ENCODE measurements at regions not wholly inside any gene's neighbourhood (a gene's known extent, or its start where the extent isn't known, plus 50 kb on each side); places are given as distances from the start of the nearest gene placed in this dataset.
"Not testable (repeated sequence)": the region's sequence is repeated elsewhere in the genome, so short reads cannot be mapped to it uniquely, and the experiment has no call there.

DNA sequence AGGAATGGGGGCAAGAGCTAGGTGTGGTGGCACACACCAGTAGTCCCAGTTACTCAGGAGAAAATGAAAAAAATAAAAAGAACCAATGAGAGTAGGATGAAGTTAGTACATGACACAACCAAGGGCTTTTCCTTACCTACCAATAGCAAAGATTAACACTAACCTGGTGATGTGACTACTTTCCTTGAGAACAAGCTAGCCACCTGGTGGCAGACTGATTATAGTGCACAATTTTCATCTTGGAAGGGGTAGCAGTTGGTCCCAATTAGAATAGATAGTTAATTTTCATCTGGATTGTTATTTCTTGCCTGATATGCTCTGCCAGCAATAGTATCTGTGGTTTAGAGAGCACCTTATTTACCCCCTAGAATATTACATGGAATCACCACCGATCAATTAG is 1216.8 kb upstream of the PABPC4L start:
- no peaks in the 10 kb centered on the region for H3K36me3 ChIP-seq
- H3K27me3 ChIP-seq: no peaks in the 10 kb centered on the region
- WGBS, 2 donors: 90 to 100% methylated on average over 1 of the region's 1 CpG

DNA sequence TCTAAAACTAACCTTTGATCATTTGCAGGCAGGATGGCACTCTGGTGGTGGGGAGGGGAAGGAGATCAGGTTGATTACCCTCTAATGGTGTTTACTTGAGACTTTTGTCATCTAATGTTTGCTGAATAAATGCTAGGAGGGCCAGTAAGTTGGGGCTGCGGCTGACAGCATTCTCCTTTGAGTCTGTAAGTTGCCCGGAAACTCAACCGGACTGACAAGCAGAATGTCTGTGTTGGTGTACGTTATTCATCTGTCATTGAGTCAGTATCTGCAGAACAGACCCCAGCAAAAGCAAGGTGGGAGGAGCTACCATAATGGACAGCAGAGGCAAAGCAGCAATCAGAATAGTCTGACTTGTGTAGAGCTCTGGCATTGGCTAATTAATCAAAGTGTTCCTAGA is 1210.6 kb upstream of the PABPC4L start:
- no peaks in the 10 kb centered on the region for H3K4me1 ChIP-seq
- TF ChIP-seq POLR2A (IDR thresholded peaks at IDR 0.05): no peak
- TF ChIP-seq, protein P1, sequence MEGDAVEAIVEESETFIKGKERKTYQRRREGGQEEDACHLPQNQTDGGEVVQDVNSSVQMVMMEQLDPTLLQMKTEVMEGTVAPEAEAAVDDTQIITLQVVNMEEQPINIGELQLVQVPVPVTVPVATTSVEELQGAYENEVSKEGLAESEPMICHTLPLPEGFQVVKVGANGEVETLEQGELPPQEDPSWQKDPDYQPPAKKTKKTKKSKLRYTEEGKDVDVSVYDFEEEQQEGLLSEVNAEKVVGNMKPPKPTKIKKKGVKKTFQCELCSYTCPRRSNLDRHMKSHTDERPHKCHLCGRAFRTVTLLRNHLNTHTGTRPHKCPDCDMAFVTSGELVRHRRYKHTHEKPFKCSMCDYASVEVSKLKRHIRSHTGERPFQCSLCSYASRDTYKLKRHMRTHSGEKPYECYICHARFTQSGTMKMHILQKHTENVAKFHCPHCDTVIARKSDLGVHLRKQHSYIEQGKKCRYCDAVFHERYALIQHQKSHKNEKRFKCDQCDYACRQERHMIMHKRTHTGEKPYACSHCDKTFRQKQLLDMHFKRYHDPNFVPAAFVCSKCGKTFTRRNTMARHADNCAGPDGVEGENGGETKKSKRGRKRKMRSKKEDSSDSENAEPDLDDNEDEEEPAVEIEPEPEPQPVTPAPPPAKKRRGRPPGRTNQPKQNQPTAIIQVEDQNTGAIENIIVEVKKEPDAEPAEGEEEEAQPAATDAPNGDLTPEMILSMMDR (IDR thresholded peaks at IDR 0.05): no peak
- H3K27ac ChIP-seq: no peak overlapping the region
- no peak for DNase-seq
- no peaks in the 10 kb centered on the region for H3K27me3 ChIP-seq
- intact Hi-C loops (cut with DNase I): no loop called here
- 68 to 70% methylated on average over 4 of the region's 4 CpGs for WGBS, 2 donors
- H3K36me3 ChIP-seq: no peaks in the 10 kb centered on the region
- H3K9me3 ChIP-seq: peaks cover 0 to 9% (median 0%) of the 10 kb centered on the region in 3 donors
- H3K4me3 ChIP-seq: no peak overlapping the region

More for the DNA sequence above, 1216.8 kb upstream of the PABPC4L start:
- no peak for TF ChIP-seq POLR2A (IDR thresholded peaks at IDR 0.05)
- TF ChIP-seq, protein P1 (IDR thresholded peaks at IDR 0.05): no peak
- Histone ChIP-seq H3K9me3 (no peaks in the 10 kb centered on the region), H3K4me3 (no peak overlapping the region), H3K4me1 (no peaks in the 10 kb centered on the region), H3K27ac (no peak overlapping the region)
- no peak for DNase-seq
- intact Hi-C loops (cut with DNase I): no loop called here

DNA sequence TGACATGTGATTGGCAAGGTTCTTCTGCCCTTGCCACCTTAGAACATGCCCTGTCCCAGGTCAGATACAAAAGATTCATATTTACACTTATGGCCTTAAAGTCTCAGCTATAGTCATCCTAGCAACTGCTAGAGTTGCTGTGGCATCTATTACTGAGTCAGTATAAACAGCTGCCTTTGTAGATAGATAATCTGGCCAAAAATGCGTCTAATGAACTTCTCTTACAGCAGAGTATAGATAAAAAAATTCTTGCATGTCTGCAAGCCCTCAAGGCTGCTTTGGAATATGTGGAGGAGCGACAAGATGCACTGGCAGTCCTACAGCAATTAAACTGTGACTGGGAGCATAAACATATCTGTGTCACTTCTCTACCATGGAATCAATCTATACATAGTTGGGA is 1209.7 kb upstream of the PABPC4L start:
- TF ChIP-seq POLR2A (IDR thresholded peaks at IDR 0.05): no peak
- TF ChIP-seq, protein P1 (IDR thresholded peaks at IDR 0.05): no peak
- no peaks in the 10 kb centered on the region for H3K27me3 ChIP-seq
- DNase-seq: no peak
- H3K36me3 ChIP-seq: no peaks in the 10 kb centered on the region
- H3K9me3 ChIP-seq: peaks cover 0 to 15% (median 0%) of the 10 kb centered on the region in 3 donors
- no peaks in the 10 kb centered on the region for H3K4me1 ChIP-seq
- H3K27ac ChIP-seq: no peak overlapping the region
- WGBS, 2 donors: 39 to 61% methylated on average over 2 of the region's 2 CpGs
- H3K4me3 ChIP-seq: no peak overlapping the region
- intact Hi-C loops (cut with DNase I): no loop called here

GRCh38 chr4:135409261-135409660 is 1207.7 kb upstream of the PABPC4L start:
- H3K36me3 ChIP-seq; DNase-seq; H3K4me3 ChIP-seq; H3K27me3 ChIP-seq; H3K27ac ChIP-seq; H3K4me1 ChIP-seq; intact Hi-C loops (cut with DNase I): not testable (repeated sequence)
- 80 to 93% methylated on average over 4 of the region's 4 CpGs for WGBS, 2 donors
- H3K9me3 ChIP-seq: peaks cover 0 to 31% (median 0%) of the 10 kb centered on the region in 3 donors

- TF ChIP-seq, protein P1 (IDR thresholded peaks at IDR 0.05): no peak
- TF ChIP-seq POLR2A (IDR thresholded peaks at IDR 0.05): no peak
- Histone ChIP-seq H3K27ac (no peak overlapping the region), H3K36me3 (no peaks in the 10 kb centered on the region), H3K4me3 (no peak overlapping the region), H3K27me3 (no peaks in the 10 kb centered on the region), H3K9me3 (peaks cover 0 to 31% (median 0%) of the 10 kb centered on the region in 3 donors), H3K4me1 (no peaks in the 10 kb centered on the region)
- 86 to 87% methylated on average over 9 to 12 of the region's 12 CpGs for WGBS, 2 donors
- DNase-seq: no peak
- intact Hi-C loops (cut with DNase I): no loop called here
Measured at GRCh38 chr4:135408109-135408508, 1206.5 kb upstream of the PABPC4L start.

DNA sequence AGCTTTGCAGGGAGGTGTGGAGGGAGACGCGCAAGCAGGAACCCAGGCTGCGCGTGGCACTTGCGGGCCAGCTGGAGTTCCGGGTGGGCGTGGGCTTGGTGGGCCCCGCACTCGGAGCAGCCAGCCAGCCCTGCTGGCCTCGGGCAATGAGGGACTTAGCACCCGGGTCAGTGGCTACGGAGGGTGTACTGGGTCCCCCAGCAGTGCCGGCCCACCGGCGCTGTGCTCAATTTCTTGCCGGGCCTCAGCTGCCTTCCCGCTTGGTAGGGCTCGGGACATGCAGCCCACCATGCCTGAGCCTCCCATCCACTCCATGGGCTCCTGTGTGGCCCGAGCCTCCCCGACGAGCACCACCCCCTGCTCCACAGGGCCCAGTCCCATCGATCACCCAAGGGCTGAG is 1205.0 kb upstream of the PABPC4L start:
- not testable (repeated sequence) for DNase-seq

More for the DNA sequence above, 1205.0 kb upstream of the PABPC4L start:
- H3K27ac ChIP-seq; H3K4me3 ChIP-seq; H3K4me1 ChIP-seq; H3K36me3 ChIP-seq; H3K27me3 ChIP-seq; intact Hi-C loops (cut with DNase I): not testable (repeated sequence)
- H3K9me3 ChIP-seq: peaks cover 0 to 31% (median 0%) of the 10 kb centered on the region in 3 donors
- 93% methylated on average over 3 of the region's 22 CpGs; no CpG with 5 or more reads in 1 of the 2 donors for WGBS, 2 donors
